ENCODE measurements at regions not wholly inside any gene's neighbourhood (a gene's known extent, or its start where the extent isn't known, plus 50 kb on each side); places are given as distances from the start of the nearest gene placed in this dataset.
"Not testable (repeated sequence)": the region's sequence is repeated elsewhere in the genome, so short reads cannot be mapped to it uniquely, and the experiment has no call there.

DNA sequence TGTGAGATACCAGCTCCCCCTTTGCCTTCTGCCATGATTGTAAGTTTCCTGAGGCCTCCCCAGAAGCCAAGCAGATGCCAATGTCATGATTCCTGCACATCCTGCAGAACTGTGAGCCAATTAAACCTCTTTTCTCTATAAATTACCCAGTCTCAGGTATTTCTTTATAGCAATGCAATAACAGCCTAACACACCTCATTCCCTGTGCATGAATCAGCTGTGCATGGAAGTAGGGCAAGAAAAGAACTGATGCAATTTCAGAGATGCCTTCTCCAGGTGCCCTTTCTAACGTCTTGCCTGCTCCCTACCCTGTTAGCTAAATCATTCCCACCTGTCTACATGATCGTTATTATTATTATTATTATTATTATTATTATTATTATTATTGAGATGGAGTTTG is 230.9 kb downstream of the RAB11FIP2 start:
- H3K27me3 ChIP-seq (ENCODE audit: control insufficient read depth, insufficient read depth, low read length); H3K4me3 ChIP-seq (ENCODE audit: low read length); H3K9ac ChIP-seq (ENCODE audit: low read depth, low read length); H3K9me3 ChIP-seq (replicated peaks; ENCODE audit: low read length); H3K4me2 ChIP-seq (ENCODE audit: low read length); H3K36me3 ChIP-seq (ENCODE audit: insufficient read depth, low read length); H3K4me1 ChIP-seq (ENCODE audit: control insufficient read depth, insufficient read depth, low read length): not testable (repeated sequence)

GRCh38 chr10:117817116-117817515 is 229.6 kb downstream of the RAB11FIP2 start:
- no peaks in the 10 kb centered on the region for H3K9me3 ChIP-seq (replicated peaks; ENCODE audit: low read length)

GRCh38 chr10:117818721-117819120 is 228.0 kb downstream of the RAB11FIP2 start:
- H3K9me3 ChIP-seq (replicated peaks; ENCODE audit: low read length): no peaks in the 10 kb centered on the region
- no peak overlapping the region for H3K4me2 ChIP-seq (ENCODE audit: low read length)
- H3K4me1 ChIP-seq (ENCODE audit: control insufficient read depth, insufficient read depth, low read length): no peaks in the 10 kb centered on the region
- H3K9ac ChIP-seq (ENCODE audit: low read depth, low read length): no peak overlapping the region
- H3K4me3 ChIP-seq (ENCODE audit: low read length): no peak overlapping the region
- H3K36me3 ChIP-seq (ENCODE audit: insufficient read depth, low read length): no peaks in the 10 kb centered on the region
- peaks cover 2% of the 10 kb centered on the region for H3K27me3 ChIP-seq (ENCODE audit: control insufficient read depth, insufficient read depth, low read length)

More at GRCh38 chr10:117817116-117817515, 229.6 kb downstream of the RAB11FIP2 start:
- Histone ChIP-seq H3K27me3 (ENCODE audit: control insufficient read depth, insufficient read depth, low read length) (peaks cover 2% of the 10 kb centered on the region), H3K4me2 (ENCODE audit: low read length) (no peak overlapping the region), H3K36me3 (ENCODE audit: insufficient read depth, low read length) (no peaks in the 10 kb centered on the region), H3K4me3 (ENCODE audit: low read length) (no peak overlapping the region), H3K9ac (ENCODE audit: low read depth, low read length) (no peak overlapping the region), H3K4me1 (ENCODE audit: control insufficient read depth, insufficient read depth, low read length) (no peaks in the 10 kb centered on the region)

DNA sequence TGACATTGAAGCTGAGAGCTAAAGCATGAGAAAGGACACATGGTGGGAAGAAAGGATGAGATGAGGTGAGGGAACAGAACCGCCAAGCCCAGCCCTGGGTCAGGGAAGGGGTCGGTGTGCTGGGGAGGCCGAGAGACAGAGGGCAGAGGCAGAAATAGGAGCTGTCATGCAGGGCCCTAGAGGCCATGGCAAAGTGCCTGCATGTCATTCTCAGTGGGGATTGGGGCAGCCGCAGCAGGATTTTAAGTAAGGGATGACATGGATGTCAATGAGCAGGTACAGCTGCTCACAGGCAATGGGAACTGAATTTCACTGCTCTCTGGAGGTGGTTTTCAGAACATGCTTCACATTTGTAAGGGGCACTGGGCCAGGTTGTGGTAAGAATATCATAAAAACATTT is 227.4 kb downstream of the RAB11FIP2 start:
- Histone ChIP-seq H3K4me2 (ENCODE audit: low read length) (no peak overlapping the region), H3K4me3 (ENCODE audit: low read length) (no peak overlapping the region), H3K36me3 (ENCODE audit: insufficient read depth, low read length) (no peaks in the 10 kb centered on the region), H3K27me3 (ENCODE audit: control insufficient read depth, insufficient read depth, low read length) (peaks cover 2% of the 10 kb centered on the region), H3K9me3 (replicated peaks; ENCODE audit: low read length) (no peaks in the 10 kb centered on the region), H3K9ac (ENCODE audit: low read depth, low read length) (no peak overlapping the region), H3K4me1 (ENCODE audit: control insufficient read depth, insufficient read depth, low read length) (no peaks in the 10 kb centered on the region)

DNA sequence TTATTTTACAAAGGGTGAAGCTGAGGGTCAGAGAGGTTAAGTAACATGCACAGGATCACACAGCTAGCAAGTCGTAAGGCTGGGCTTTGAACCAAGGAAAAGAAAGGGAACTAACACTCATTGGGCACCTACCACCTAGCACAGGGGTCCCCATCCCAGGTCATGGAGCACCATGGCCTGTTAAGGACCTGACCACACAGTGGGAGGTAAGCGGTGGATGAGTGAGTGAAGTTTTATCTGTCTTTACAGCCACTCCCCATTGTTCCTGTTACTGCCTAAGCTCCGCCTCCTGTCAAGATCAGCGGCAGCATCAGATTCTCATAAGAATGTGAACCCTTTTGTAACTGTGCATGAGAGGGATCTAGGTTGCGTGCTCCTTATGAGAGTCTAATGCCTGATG is 222.8 kb downstream of the RAB11FIP2 start:
- Histone ChIP-seq H3K27me3 (ENCODE audit: control insufficient read depth, insufficient read depth, low read length) (no peaks in the 10 kb centered on the region), H3K9ac (ENCODE audit: low read depth, low read length) (no peak overlapping the region), H3K4me1 (ENCODE audit: control insufficient read depth, insufficient read depth, low read length) (no peaks in the 10 kb centered on the region)

DNA sequence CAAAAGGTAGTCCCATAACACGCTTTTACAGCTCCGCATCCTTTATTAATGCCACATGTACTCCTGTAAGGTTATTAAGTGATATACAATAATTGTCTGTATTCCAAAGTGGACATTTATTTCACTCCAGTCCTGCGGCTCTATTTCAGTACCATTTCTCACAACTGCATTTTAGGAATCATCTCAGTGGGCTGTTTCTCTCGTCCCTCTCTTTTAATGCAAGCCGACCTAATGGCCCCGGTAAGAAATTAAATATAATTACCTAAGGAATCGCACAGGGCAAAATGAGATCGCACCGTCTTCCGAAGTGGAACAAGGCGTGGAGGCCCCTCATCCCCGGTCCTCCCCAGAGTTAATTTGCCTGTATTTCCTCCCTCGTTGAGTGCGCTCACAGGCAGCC is 216.5 kb downstream of the RAB11FIP2 start:
- Histone ChIP-seq H3K9me3 (replicated peaks; ENCODE audit: low read length) (no peaks in the 10 kb centered on the region), H3K9ac (ENCODE audit: low read depth, low read length) (no peak overlapping the region), H3K27me3 (ENCODE audit: control insufficient read depth, insufficient read depth, low read length) (no peaks in the 10 kb centered on the region), H3K4me1 (ENCODE audit: control insufficient read depth, insufficient read depth, low read length) (no peaks in the 10 kb centered on the region), H3K36me3 (ENCODE audit: insufficient read depth, low read length) (no peaks in the 10 kb centered on the region), H3K4me3 (ENCODE audit: low read length) (no peak overlapping the region), H3K4me2 (ENCODE audit: low read length) (no peak overlapping the region)

More for the DNA sequence above, 222.8 kb downstream of the RAB11FIP2 start:
- Histone ChIP-seq H3K4me3 (ENCODE audit: low read length) (no peak overlapping the region), H3K36me3 (ENCODE audit: insufficient read depth, low read length) (no peaks in the 10 kb centered on the region), H3K9me3 (replicated peaks; ENCODE audit: low read length) (no peaks in the 10 kb centered on the region), H3K4me2 (ENCODE audit: low read length) (no peak overlapping the region)

- Histone ChIP-seq H3K4me2 (ENCODE audit: low read length) (no peak overlapping the region), H3K4me3 (ENCODE audit: low read length) (no peak overlapping the region), H3K9me3 (replicated peaks; ENCODE audit: low read length) (no peaks in the 10 kb centered on the region), H3K4me1 (ENCODE audit: control insufficient read depth, insufficient read depth, low read length) (no peaks in the 10 kb centered on the region), H3K36me3 (ENCODE audit: insufficient read depth, low read length) (no peaks in the 10 kb centered on the region), H3K27me3 (ENCODE audit: control insufficient read depth, insufficient read depth, low read length) (no peaks in the 10 kb centered on the region), H3K9ac (ENCODE audit: low read depth, low read length) (no peak overlapping the region)
Measured at GRCh38 chr10:117830787-117831212, 215.9 kb downstream of the RAB11FIP2 start.

DNA sequence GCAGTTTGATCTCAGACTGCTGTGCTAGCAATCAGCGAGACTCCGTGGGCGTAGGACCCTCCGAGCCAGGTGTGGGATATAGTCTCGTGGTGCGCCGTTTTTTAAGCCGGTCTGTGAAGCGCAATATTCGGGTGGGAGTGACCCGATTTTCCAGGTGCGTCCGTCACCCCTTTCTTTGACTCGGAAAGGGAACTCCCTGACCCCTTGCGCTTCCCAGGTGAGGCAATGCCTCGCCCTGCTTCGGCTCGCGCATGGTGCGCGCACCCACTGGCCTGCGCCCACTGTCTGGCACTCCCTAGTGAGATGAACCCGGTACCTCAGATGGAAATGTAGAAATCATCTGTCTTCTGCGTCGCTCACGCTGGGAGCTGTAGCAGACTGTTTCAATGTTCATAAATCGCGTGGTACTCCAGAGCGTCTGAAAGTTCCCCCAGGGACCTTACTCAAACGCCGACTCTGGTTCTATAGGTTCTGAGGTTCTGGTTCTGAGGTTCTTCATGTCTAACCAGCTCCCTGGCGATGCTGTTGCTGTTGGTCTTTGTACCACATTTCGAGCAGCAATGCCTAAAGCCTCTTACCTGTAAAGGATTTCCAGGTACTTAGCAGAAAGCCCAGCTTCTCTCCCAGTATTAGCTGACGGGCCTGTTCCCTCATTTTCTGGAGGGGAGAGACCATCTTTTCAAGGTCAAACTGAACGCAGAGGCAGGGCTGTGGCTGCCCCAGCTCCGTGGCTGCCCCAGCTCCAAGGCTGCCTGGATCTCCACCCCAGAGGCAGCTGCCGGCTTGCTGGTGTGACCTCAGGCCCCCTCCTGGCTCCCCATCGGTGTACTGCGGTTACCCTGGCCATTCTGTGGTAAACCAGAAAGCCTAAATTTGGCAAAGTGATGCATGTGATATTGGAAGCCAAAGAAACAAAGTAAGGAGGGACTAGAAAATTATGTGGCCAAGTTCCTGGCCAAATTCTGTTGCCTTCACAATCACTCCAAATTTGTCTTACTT is 207.9 kb downstream of the RAB11FIP2 start:
- not testable (repeated sequence) for H3K4me1 ChIP-seq (ENCODE audit: control insufficient read depth, insufficient read depth, low read length); H3K4me2 ChIP-seq (ENCODE audit: low read length); H3K9ac ChIP-seq (ENCODE audit: low read depth, low read length); H3K4me3 ChIP-seq (ENCODE audit: low read length); H3K27me3 ChIP-seq (ENCODE audit: control insufficient read depth, insufficient read depth, low read length); H3K9me3 ChIP-seq (replicated peaks; ENCODE audit: low read length); H3K36me3 ChIP-seq (ENCODE audit: insufficient read depth, low read length)

GRCh38 chr10:117856426-117856825 is 190.3 kb downstream of the RAB11FIP2 start:
- not testable (repeated sequence) for H3K4me3 ChIP-seq (ENCODE audit: low read length); H3K36me3 ChIP-seq (ENCODE audit: insufficient read depth, low read length); H3K4me2 ChIP-seq (ENCODE audit: low read length); H3K9me3 ChIP-seq (replicated peaks; ENCODE audit: low read length); H3K4me1 ChIP-seq (ENCODE audit: control insufficient read depth, insufficient read depth, low read length); H3K9ac ChIP-seq (ENCODE audit: low read depth, low read length)
- peaks cover 10% of the 10 kb centered on the region for H3K27me3 ChIP-seq (ENCODE audit: control insufficient read depth, insufficient read depth, low read length)

DNA sequence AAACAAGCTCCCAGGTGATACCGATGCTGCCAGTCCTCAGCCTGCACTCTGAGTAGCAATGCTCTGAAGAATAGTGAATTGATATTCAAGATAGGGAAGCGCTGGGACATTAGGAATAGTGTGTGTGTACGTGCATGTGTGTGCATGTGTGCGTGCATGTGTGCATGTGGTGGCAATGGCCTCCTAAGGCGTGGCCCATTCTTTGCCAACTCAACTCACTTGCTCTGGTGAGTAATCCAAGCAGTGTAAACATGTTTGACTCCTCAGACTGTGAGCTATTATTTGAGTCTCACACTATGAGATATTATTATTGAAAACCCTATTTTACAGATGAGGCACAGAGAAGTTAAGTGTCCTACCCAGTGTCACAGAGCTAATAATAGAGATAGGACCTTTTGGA is 186.6 kb downstream of the RAB11FIP2 start:
- H3K27me3 ChIP-seq (ENCODE audit: control insufficient read depth, insufficient read depth, low read length): no peaks in the 10 kb centered on the region
- no peak overlapping the region for H3K9ac ChIP-seq (ENCODE audit: low read depth, low read length)
- H3K4me3 ChIP-seq (ENCODE audit: low read length): no peak overlapping the region
- no peaks in the 10 kb centered on the region for H3K9me3 ChIP-seq (replicated peaks; ENCODE audit: low read length)
- H3K4me2 ChIP-seq (ENCODE audit: low read length): no peak overlapping the region
- no peaks in the 10 kb centered on the region for H3K36me3 ChIP-seq (ENCODE audit: insufficient read depth, low read length)
- no peaks in the 10 kb centered on the region for H3K4me1 ChIP-seq (ENCODE audit: control insufficient read depth, insufficient read depth, low read length)

GRCh38 chr10:117860823-117861222 is 185.9 kb downstream of the RAB11FIP2 start:
- no peaks in the 10 kb centered on the region for H3K27me3 ChIP-seq (ENCODE audit: control insufficient read depth, insufficient read depth, low read length)
- H3K4me1 ChIP-seq (ENCODE audit: control insufficient read depth, insufficient read depth, low read length): no peaks in the 10 kb centered on the region
- H3K9ac ChIP-seq (ENCODE audit: low read depth, low read length): no peak overlapping the region
- H3K36me3 ChIP-seq (ENCODE audit: insufficient read depth, low read length): no peaks in the 10 kb centered on the region
- no peak overlapping the region for H3K4me2 ChIP-seq (ENCODE audit: low read length)
- no peak overlapping the region for H3K4me3 ChIP-seq (ENCODE audit: low read length)
- H3K9me3 ChIP-seq (replicated peaks; ENCODE audit: low read length): no peaks in the 10 kb centered on the region

DNA sequence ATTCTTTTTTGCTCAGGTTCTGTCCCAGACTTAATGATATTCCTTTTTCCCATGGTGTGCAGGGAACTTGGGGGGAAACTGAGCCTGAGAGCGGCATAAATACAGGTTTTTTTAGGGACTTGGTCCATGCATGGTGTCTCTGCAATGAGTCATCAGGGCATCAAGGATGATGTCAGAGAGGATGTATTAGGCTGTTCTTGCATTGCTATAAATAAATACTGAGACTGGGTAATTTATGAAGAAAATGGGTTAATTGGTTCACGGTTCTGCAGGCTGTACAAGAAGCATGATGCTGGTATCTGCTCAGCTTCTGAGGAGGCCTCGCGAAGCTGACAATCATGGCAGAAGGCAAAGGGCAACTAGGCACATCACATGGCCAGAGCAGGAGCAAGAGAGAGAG is 185.4 kb downstream of the RAB11FIP2 start:
- Histone ChIP-seq H3K4me1 (ENCODE audit: control insufficient read depth, insufficient read depth, low read length) (no peaks in the 10 kb centered on the region), H3K36me3 (ENCODE audit: insufficient read depth, low read length) (no peaks in the 10 kb centered on the region), H3K9ac (ENCODE audit: low read depth, low read length) (no peak overlapping the region), H3K9me3 (replicated peaks; ENCODE audit: low read length) (no peaks in the 10 kb centered on the region), H3K27me3 (ENCODE audit: control insufficient read depth, insufficient read depth, low read length) (no peaks in the 10 kb centered on the region), H3K4me3 (ENCODE audit: low read length) (no peak overlapping the region), H3K4me2 (ENCODE audit: low read length) (no peak overlapping the region)
